MCF 10A (cell line): ENCODE measurements at regions not wholly inside any gene's neighbourhood (a gene's known extent, or its start where the extent isn't known, plus 50 kb on each side); places are given as distances from the start of the nearest gene placed in this dataset.

Experiments
- BruUV-seq: library from RNA; stranded (reverse); fragments of 400-500 nt; replicated peaks from 2 replicates; lab custom pipeline; 2021; lab: Mats Ljungman, UMichigan
- CTCF ChIA-PET: fragments of 300-600 bp; sonication (Branson Sonifier 250); formaldehyde crosslinking; extraction: SDS; loops from one replicate; lab custom pipeline; 2021; ENCODE audit warnings: antibody characterized with exemption, inconsistent platforms; lab: Yijun Ruan, JAX
- POLR2A ChIA-PET: fragments of 300-600, 350-650 bp; sonication (Branson Sonifier 250); formaldehyde crosslinking; extraction: SDS; loops from one replicate; lab custom pipeline; 2020; ENCODE audit warnings: antibody characterized with exemption, inconsistent platforms; lab: Yijun Ruan, JAX
- DNase-seq: peaks from one replicate; pipeline ENCODE4 v3.0.0-alpha.2; 2018; ENCODE audit not compliant: unreplicated experiment
- H3K27ac Mint-ChIP-seq: one replicate; pipeline ENCODE4 v1.8.0; 2022; ENCODE audit warnings: mild to moderate bottlenecking, low read depth, mixed read lengths; ENCODE audit not compliant: unreplicated experiment
- H3K27me3 Mint-ChIP-seq: one replicate; pipeline ENCODE4 v1.8.0; 2022; ENCODE audit warnings: mixed read lengths; ENCODE audit not compliant: insufficient read depth, unreplicated experiment
- H3K36me3 Mint-ChIP-seq: one replicate; pipeline ENCODE4 v1.8.0; 2022; ENCODE audit warnings: mild to moderate bottlenecking, moderate library complexity, mixed read lengths; ENCODE audit not compliant: insufficient read depth, unreplicated experiment
- H3K4me1 Mint-ChIP-seq: one replicate; pipeline ENCODE4 v1.8.0; 2022; ENCODE audit warnings: mixed read lengths; ENCODE audit not compliant: insufficient read depth, unreplicated experiment
- H3K4me3 Mint-ChIP-seq: one replicate; pipeline ENCODE4 v1.8.0; 2022; ENCODE audit warnings: mild to moderate bottlenecking, moderate library complexity, mixed read lengths; ENCODE audit not compliant: unreplicated experiment
- H3K9me3 Mint-ChIP-seq: one replicate; pipeline ENCODE4 v1.8.0; 2022; ENCODE audit warnings: mixed read lengths; ENCODE audit not compliant: unreplicated experiment
- intact Hi-C: fragments of 100-400 bp; cut with micrococcal nuclease; formaldehyde crosslinking; loops from 2 replicates; pipeline ENCODE4 v1.14.1; 2022
- TF ChIP-seq, protein P1 (sequence below): fragments of 200-600 bp; IDR thresholded peaks from one replicate; pipeline ENCODE4 v1.8.0; 2022; ENCODE audit warnings: antibody characterized with exemption, mild to moderate bottlenecking; ENCODE audit not compliant: unreplicated experiment

DNA sequence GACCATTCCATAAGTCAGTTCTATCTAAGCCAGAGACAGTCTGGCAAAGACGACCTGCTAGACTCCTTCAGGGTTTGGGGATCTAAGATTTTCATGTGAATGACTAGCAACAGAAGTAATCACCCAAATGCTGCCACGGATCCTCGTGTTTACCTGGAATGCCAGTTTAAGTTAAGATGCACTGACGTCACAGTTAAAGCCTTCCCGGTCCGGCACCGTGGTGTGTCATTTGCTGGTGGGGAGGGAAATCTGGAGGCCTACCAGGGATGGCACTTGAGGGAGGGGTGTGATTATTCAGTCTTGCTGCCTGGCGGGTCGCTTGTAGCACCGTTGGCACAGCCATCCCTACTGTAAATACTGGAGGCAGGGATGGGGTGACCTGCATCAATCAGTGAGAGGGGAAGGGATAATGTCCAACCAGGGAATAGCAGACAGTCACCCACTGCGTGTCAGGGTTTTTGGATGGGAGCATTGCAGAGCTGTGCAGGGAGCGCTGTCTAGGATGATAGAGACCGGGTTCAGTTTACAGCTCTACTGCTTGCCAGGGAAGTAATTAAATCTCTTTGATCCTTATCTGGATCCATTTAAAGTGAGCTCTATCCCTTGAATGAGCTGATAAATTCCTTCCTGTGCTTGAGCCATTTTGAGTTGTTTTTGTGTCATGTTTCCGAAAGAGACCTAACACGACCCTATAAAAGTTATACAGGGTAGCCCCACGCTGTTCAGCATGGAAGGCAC lies 764.7 kb upstream of the EEF2KMT start:
- no peak overlapping the region for H3K27ac Mint-ChIP-seq
- TF ChIP-seq, protein P1, sequence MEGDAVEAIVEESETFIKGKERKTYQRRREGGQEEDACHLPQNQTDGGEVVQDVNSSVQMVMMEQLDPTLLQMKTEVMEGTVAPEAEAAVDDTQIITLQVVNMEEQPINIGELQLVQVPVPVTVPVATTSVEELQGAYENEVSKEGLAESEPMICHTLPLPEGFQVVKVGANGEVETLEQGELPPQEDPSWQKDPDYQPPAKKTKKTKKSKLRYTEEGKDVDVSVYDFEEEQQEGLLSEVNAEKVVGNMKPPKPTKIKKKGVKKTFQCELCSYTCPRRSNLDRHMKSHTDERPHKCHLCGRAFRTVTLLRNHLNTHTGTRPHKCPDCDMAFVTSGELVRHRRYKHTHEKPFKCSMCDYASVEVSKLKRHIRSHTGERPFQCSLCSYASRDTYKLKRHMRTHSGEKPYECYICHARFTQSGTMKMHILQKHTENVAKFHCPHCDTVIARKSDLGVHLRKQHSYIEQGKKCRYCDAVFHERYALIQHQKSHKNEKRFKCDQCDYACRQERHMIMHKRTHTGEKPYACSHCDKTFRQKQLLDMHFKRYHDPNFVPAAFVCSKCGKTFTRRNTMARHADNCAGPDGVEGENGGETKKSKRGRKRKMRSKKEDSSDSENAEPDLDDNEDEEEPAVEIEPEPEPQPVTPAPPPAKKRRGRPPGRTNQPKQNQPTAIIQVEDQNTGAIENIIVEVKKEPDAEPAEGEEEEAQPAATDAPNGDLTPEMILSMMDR = no peak
- no peaks in the 10 kb centered on the region for H3K27me3 Mint-ChIP-seq
- H3K9me3 Mint-ChIP-seq = peaks cover 50% of the 10 kb centered on the region
- H3K4me3 Mint-ChIP-seq = no peak overlapping the region
- intact Hi-C loops = no loop called here
- CTCF ChIA-PET = interaction anchor here (0.6 kb wide), 1 partner anchor 66 kb away, joined by 4 read pairs; no protein-coding TSS in a partner anchor
- DNase-seq = no peak
- H3K4me1 Mint-ChIP-seq = no peaks in the 10 kb centered on the region
- POLR2A ChIA-PET = no interaction called here
- no TSS peak for BruUV-seq
- H3K36me3 Mint-ChIP-seq = peaks cover 2% of the 10 kb centered on the region

DNA sequence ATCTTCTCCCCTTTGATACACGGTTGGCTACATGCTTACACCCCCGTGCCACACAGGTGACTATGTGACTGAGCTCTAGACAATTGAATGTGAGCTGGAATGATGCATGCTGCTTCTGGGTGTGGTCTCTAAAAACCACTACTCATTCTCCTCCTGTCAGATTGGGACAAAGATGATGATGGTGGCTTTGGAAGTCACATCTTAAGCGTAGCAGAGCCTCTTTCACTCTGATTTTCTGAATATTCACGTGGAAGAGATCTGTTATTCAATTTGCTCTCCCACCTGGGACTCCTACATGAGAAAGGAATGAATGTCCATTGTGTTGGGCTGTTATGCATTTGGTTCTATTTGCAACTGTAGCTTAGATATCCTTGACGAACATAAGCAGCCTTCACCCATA lies 763.6 kb upstream of the EEF2KMT start:
- no peak overlapping the region for H3K4me3 Mint-ChIP-seq
- BruUV-seq = no TSS peak
- TF ChIP-seq, protein P1 = no peak
- intact Hi-C loops = no loop called here
- H3K27me3 Mint-ChIP-seq = no peaks in the 10 kb centered on the region
- DNase-seq = no peak
- H3K27ac Mint-ChIP-seq = no peak overlapping the region
- peaks cover 43% of the 10 kb centered on the region for H3K9me3 Mint-ChIP-seq
- no peaks in the 10 kb centered on the region for H3K4me1 Mint-ChIP-seq
- ChIA-PET POLR2A (no interaction called here), CTCF (no interaction called here)
- H3K36me3 Mint-ChIP-seq = no peaks in the 10 kb centered on the region

DNA sequence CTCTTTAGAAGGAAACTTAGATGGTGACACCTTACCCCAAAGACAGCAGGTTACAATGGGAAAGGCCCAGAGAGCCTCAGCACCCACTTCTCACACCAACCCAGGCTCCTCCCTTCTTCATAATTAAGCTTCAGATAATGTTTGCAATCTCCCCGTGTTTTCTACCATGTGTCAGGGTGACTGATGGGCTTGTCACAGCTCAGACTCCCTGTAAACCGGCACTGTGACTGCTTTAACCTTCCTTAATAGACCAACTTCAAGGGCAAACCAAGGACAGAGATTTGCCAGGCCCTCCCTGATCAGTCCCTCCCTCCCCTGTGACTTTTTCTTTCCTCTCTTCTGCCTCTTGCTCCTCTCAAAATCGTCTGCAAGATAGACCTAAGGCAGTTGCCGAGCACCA lies 760.6 kb upstream of the EEF2KMT start:
- ChIA-PET POLR2A (no interaction called here), CTCF (interaction anchor here (0.5 kb wide), 1 partner anchor 100 kb away, joined by 3 read pairs; no protein-coding TSS in a partner anchor)
- no peaks in the 10 kb centered on the region for H3K27me3 Mint-ChIP-seq
- intact Hi-C loops = no loop called here
- no peaks in the 10 kb centered on the region for H3K36me3 Mint-ChIP-seq
- H3K27ac Mint-ChIP-seq = no peak overlapping the region
- H3K9me3 Mint-ChIP-seq = peaks cover 40% of the 10 kb centered on the region
- H3K4me3 Mint-ChIP-seq = no peak overlapping the region
- TF ChIP-seq, protein P1 = no peak
- no peak for DNase-seq
- BruUV-seq = no TSS peak
- no peaks in the 10 kb centered on the region for H3K4me1 Mint-ChIP-seq

DNA sequence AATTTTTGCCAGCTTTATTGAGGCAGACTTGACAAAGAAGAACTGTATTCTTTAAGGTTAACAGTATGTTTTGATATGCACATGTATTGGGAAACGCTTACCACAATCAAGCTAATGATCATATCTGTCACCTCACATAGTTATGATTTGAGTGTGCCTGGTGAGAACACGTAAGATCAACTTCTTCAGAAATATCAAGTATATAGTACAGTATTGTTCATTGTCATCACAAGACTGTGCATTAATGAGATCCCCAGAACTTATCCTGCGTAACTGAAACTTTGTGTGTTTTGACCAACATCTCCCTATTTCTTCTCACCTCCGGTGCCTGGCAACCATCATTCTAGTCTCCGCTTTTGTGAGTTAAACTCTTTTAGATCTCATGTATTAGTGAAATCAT lies 756.4 kb upstream of the EEF2KMT start:
- POLR2A ChIA-PET = no interaction called here

More for the DNA sequence above, 756.4 kb upstream of the EEF2KMT start:
- intact Hi-C loops = no loop called here
- H3K4me3 Mint-ChIP-seq = no peak overlapping the region
- TF ChIP-seq, protein P1 = no peak
- H3K27me3 Mint-ChIP-seq = no peaks in the 10 kb centered on the region
- H3K9me3 Mint-ChIP-seq = peaks cover 52% of the 10 kb centered on the region
- H3K36me3 Mint-ChIP-seq = no peaks in the 10 kb centered on the region
- CTCF ChIA-PET = interaction anchor here (0.7 kb wide), 1 partner anchor 363 kb away, joined by 3 read pairs; no protein-coding TSS in a partner anchor
- H3K4me1 Mint-ChIP-seq = no peaks in the 10 kb centered on the region
- no peak overlapping the region for H3K27ac Mint-ChIP-seq
- DNase-seq = no peak
- no TSS peak for BruUV-seq
